ENCODE measurements at regions not wholly inside any gene's neighbourhood (a gene's known extent, or its start where the extent isn't known, plus 50 kb on each side); places are given as distances from the start of the nearest gene placed in this dataset.
A peak's percentile ranks its signal among the peaks of the same experiment; 100 is the strongest.

- Mint-ChIP-seq H3K36me3 (ENCODE audit: insufficient read depth in 2 of 2) (peaks cover 1 to 5% of the 10 kb centered on the region in 2 donors), H3K27me3 (ENCODE audit: low read depth) (no peaks in the 10 kb centered on the region), H3K9me3 (peaks cover 3 to 6% of the 10 kb centered on the region in 2 donors), H3K4me1 (ENCODE audit: low read depth) (no peaks in the 10 kb centered on the region), H3K27ac (no peak overlapping the region), H3K4me3 (no peak overlapping the region)
- no peak for ATAC-seq (replicated peaks in 1 of 2)
- no peak for DNase-seq
Observed at GRCh38 chr2:19086231-19086651, 272.2 kb downstream of the OSR1 start.

DNA sequence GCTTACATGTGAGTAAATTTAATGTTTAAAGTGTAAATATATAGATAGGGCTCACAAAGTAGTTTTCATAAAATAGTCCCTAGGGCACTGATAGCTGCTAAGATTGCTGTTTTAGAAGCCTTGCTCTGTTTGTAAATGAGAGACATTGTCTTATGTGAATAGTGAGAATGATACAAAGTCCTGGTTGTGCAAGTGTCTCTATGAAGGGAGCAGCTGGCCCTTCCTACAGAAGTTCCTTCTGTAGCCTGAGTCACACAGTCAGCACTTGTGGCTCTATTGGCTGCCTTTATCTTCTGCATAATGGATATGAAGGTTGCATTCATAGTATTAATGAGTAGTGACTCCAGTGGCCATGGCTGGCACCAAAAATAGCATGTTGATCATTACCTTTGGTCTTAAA, 279.7 kb downstream of the OSR1 start:
- H3K9me3 Mint-ChIP-seq = peaks cover 0 to 2% of the 10 kb centered on the region in 2 donors
- no peak for ATAC-seq (replicated peaks in 1 of 2)

GRCh38 chr2:19073522-19073921, 284.9 kb downstream of the OSR1 start:
- no peaks in the 10 kb centered on the region for H3K4me1 Mint-ChIP-seq (ENCODE audit: low read depth)
- H3K36me3 Mint-ChIP-seq (ENCODE audit: insufficient read depth in 2 of 2) = peaks cover 0 to 1% of the 10 kb centered on the region in 2 donors
- H3K9me3 Mint-ChIP-seq = no peaks in the 10 kb centered on the region
- no peak for DNase-seq
- H3K27ac Mint-ChIP-seq = no peak overlapping the region
- H3K27me3 Mint-ChIP-seq (ENCODE audit: low read depth) = no peaks in the 10 kb centered on the region
- H3K4me3 Mint-ChIP-seq = no peak overlapping the region
- ATAC-seq (replicated peaks in 1 of 2) = no peak

More for the DNA sequence above, 279.7 kb downstream of the OSR1 start:
- peaks cover 1 to 5% of the 10 kb centered on the region in 2 donors for H3K36me3 Mint-ChIP-seq (ENCODE audit: insufficient read depth in 2 of 2)
- no peak overlapping the region for H3K4me3 Mint-ChIP-seq
- H3K4me1 Mint-ChIP-seq (ENCODE audit: low read depth) = no peaks in the 10 kb centered on the region
- no peak for DNase-seq
- H3K27ac Mint-ChIP-seq = no peak overlapping the region
- no peaks in the 10 kb centered on the region for H3K27me3 Mint-ChIP-seq (ENCODE audit: low read depth)

- DNase-seq (no peak), ATAC-seq (replicated peaks in 1 of 2) (no peak)
- Mint-ChIP-seq H3K27ac (no peak overlapping the region), H3K9me3 (no peaks in the 10 kb centered on the region), H3K4me3 (no peak overlapping the region), H3K4me1 (ENCODE audit: low read depth) (no peaks in the 10 kb centered on the region), H3K36me3 (ENCODE audit: insufficient read depth in 2 of 2) (peaks cover 0 to 1% of the 10 kb centered on the region in 2 donors), H3K27me3 (ENCODE audit: low read depth) (no peaks in the 10 kb centered on the region)
Observed at GRCh38 chr2:19072161-19072560, 286.3 kb downstream of the OSR1 start.

DNA sequence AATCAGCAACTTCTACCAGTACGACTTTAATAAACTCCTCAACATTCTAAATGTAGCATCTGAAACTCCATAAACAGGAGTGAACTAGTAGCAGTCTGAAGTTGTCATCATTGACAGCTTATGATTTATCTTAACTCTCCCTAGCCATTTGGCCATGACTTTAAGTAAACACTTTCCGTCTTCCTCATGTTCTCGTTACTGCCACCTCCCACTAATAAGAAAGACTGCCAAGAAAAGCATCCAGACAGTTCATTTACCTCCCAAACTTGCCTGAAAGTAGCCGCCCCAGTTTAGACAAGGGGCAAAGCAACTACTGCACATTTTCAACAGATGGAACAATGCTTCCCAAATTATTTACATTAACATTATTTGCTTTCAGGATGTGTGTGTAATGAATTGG, 287.5 kb downstream of the OSR1 start:
- H3K4me1 Mint-ChIP-seq (ENCODE audit: low read depth) = no peaks in the 10 kb centered on the region
- H3K27me3 Mint-ChIP-seq (ENCODE audit: low read depth) = no peaks in the 10 kb centered on the region
- DNase-seq (no peak), ATAC-seq (replicated peaks in 1 of 2) (no peak)
- H3K4me3 Mint-ChIP-seq = no peak overlapping the region
- no peak overlapping the region for H3K27ac Mint-ChIP-seq
- H3K9me3 Mint-ChIP-seq = no peaks in the 10 kb centered on the region
- no peaks in the 10 kb centered on the region for H3K36me3 Mint-ChIP-seq (ENCODE audit: insufficient read depth in 2 of 2)

- no peak overlapping the region for H3K27ac Mint-ChIP-seq
- H3K4me3 Mint-ChIP-seq = no peak overlapping the region
- DNase-seq (no peak), ATAC-seq (replicated peaks in 1 of 2) (no peak)
- no peaks in the 10 kb centered on the region for H3K9me3 Mint-ChIP-seq
- H3K36me3 Mint-ChIP-seq (ENCODE audit: insufficient read depth in 2 of 2) = no peaks in the 10 kb centered on the region
- no peaks in the 10 kb centered on the region for H3K4me1 Mint-ChIP-seq (ENCODE audit: low read depth)
- H3K27me3 Mint-ChIP-seq (ENCODE audit: low read depth) = no peaks in the 10 kb centered on the region
Observed at GRCh38 chr2:19068206-19068605, 290.2 kb downstream of the OSR1 start.

DNA sequence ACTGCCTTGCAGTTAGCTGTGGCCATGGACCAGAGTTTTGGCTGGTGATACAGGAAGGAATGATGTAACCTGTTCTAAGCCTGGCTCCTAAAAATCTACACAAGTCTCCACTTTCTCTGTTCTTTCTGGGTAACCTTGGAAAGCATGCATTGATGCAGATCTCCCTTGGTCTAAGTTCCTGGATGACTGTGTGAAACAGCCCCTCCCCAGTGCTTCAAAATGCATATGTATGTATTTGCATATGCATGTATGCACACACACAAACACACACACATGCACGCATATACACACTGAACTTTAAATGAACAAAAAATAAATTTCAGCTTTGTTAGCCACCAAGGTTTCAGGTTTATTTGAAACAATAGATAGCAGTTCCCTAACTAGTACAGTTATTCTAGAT, 296.1 kb downstream of the OSR1 start:
- ATAC-seq (replicated peaks in 1 of 2) = no peak
- DNase-seq = no peak
- no peaks in the 10 kb centered on the region for H3K36me3 Mint-ChIP-seq (ENCODE audit: insufficient read depth in 2 of 2)
- H3K9me3 Mint-ChIP-seq = peaks cover 0 to 3% of the 10 kb centered on the region in 2 donors
- H3K27ac Mint-ChIP-seq = no peak overlapping the region
- no peaks in the 10 kb centered on the region for H3K27me3 Mint-ChIP-seq (ENCODE audit: low read depth)
- no peak overlapping the region for H3K4me3 Mint-ChIP-seq
- H3K4me1 Mint-ChIP-seq (ENCODE audit: low read depth) = no peaks in the 10 kb centered on the region

DNA sequence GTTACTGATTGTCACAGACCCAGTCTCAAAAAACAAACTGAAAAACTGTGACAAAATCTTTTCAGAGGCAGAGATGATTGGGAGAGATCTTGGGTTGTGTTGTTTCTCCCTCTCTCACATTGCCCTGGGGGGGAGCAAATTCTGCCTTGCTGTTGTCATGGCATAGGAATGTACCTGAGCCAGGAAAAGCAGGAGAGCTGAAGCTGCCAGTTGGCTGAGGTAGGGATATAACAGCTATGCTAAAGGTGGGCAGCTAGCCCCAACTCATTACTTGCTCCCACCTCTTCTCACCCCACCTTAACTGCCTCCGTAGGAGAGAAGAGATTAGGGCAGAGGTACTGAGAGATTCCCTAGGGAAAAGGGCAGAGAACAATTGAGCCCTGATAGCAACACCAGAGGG, 299.3 kb downstream of the OSR1 start:
- Mint-ChIP-seq H3K27ac (no peak overlapping the region), H3K4me1 (ENCODE audit: low read depth) (no peaks in the 10 kb centered on the region), H3K4me3 (no peak overlapping the region), H3K9me3 (peaks cover 2 to 4% of the 10 kb centered on the region in 2 donors), H3K27me3 (ENCODE audit: low read depth) (no peaks in the 10 kb centered on the region), H3K36me3 (ENCODE audit: insufficient read depth in 2 of 2) (no peaks in the 10 kb centered on the region)
- no peak for ATAC-seq (replicated peaks in 1 of 2)
- DNase-seq = no peak

DNA sequence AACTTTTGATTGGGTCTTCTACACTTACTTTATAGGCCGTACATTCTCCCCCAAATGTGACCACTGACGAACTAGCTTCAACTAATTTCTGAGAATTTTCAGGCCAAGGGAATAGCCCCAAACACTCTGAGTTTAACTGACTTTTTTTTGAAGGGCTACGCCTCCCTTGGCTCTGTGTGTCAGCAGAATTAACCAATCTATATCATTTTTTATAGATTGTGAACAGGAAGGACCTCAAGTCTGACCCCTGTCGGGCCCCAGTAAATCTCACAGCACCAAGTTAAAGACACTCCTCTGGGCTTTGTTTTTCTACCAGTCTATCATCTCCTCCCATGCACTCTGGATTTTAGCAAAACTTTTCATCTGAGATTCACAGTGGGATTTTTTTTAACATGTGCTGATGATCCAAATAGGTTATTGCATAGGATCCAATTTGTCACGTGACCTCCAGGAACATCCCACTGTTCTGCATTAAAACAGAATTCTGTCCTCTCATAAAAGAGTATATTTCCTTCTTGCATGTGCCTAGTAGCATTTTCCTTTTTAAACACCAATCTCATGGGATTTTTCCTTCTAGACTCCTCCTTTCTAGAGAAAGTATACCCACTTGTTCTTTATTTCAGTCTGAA, 307.1 kb downstream of the OSR1 start:
- DNase-seq = no peak
- no peak overlapping the region for H3K27ac Mint-ChIP-seq
- no peaks in the 10 kb centered on the region for H3K36me3 Mint-ChIP-seq (ENCODE audit: insufficient read depth in 2 of 2)
- no peak overlapping the region for H3K4me3 Mint-ChIP-seq
- H3K4me1 Mint-ChIP-seq (ENCODE audit: low read depth) = no peaks in the 10 kb centered on the region
- H3K9me3 Mint-ChIP-seq = peaks cover 2 to 4% of the 10 kb centered on the region in 2 donors
- no peaks in the 10 kb centered on the region for H3K27me3 Mint-ChIP-seq (ENCODE audit: low read depth)
- ATAC-seq (replicated peaks in 1 of 2) = no peak

GRCh38 chr2:19050354-19050753, 308.1 kb downstream of the OSR1 start:
- Mint-ChIP-seq H3K4me1 (ENCODE audit: low read depth) (no peaks in the 10 kb centered on the region), H3K4me3 (no peak overlapping the region), H3K36me3 (ENCODE audit: insufficient read depth in 2 of 2) (no peaks in the 10 kb centered on the region), H3K27me3 (ENCODE audit: low read depth) (no peaks in the 10 kb centered on the region), H3K9me3 (peaks cover 2 to 4% of the 10 kb centered on the region in 2 donors), H3K27ac (no peak overlapping the region)
- DNase-seq (no peak), ATAC-seq (replicated peaks in 1 of 2) (no peak)

DNA sequence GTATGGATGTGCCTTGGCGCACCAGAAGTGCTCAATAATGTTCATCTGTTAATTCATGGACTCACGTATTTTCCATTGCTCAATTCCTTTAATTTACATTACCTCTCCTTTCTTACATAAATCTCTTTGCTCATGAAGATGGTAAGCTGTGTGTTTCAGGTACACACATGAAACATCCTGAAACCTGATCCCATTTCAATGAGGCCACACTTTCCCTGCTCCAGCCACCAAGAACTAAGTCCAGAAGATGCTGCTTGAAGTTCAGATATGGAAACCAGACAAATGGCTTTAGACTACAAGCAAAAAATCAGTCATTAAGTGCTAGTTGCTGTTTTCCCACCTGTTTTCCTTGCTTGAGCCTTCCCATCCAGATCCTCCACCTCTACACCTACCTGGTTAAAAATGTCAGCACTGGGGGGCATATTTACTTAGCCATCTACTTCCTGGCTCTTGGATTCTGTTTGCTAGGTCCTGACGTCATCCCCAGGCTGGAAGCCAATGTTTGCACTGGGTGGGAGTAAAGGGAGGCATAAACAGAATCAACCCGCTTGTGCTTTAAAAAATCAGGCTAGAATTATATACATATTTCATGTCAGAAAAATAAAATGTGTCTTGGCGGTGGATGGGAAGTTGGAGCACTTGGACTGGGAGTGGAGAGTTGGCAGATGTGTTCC, 309.7 kb downstream of the OSR1 start:
- H3K4me3 Mint-ChIP-seq = no peak overlapping the region
- no peak for ATAC-seq (replicated peaks in 1 of 2)
- H3K36me3 Mint-ChIP-seq (ENCODE audit: insufficient read depth in 2 of 2) = no peaks in the 10 kb centered on the region
- no peak overlapping the region for H3K27ac Mint-ChIP-seq
- H3K27me3 Mint-ChIP-seq (ENCODE audit: low read depth) = no peaks in the 10 kb centered on the region
- DNase-seq = no peak
- no peaks in the 10 kb centered on the region for H3K4me1 Mint-ChIP-seq (ENCODE audit: low read depth)
- H3K9me3 Mint-ChIP-seq = no peaks in the 10 kb centered on the region

DNA sequence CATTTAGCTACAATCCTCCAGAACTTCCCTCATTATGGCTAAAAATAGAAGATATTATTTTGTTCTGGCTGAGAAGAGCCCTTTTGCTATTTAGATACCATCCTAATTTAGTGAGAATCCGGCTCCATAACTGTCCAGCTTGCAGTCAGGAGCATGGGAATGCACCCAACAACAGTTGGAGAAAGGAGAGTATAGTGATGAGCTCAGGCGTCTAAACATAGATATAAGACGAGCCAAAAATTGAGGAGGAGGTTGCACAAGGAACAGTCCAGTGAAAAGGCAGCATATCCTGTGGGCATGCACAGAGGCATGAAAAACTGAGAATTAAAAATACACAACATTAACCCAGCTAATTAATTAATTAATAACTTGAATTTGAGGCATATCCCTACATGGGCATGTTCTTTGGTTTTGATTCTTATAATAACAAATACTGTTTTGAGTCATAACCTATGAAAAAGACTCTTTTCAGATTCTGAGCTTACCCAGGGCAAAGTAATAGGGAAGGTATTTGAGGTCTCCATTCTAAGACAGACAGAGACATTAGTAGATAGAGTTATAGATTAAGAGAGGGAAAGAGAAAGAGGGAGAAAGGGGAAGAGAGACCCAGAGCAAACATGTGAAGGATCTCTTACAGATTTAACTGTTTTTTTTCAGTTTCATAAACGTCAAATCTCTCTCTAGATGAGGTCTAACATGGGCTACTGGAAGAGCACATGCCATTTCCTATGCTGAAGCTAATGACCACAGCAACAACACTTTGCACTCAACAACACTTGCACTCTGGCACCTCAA, 311.2 kb downstream of the OSR1 start:
- no peak overlapping the region for H3K4me3 Mint-ChIP-seq
- no peaks in the 10 kb centered on the region for H3K36me3 Mint-ChIP-seq (ENCODE audit: insufficient read depth in 2 of 2)
- DNase-seq = no peak
- H3K4me1 Mint-ChIP-seq (ENCODE audit: low read depth) = no peaks in the 10 kb centered on the region
- peak in 1 of 2 donors; percentile 28 for ATAC-seq (replicated peaks in 1 of 2)
- no peaks in the 10 kb centered on the region for H3K9me3 Mint-ChIP-seq
- H3K27me3 Mint-ChIP-seq (ENCODE audit: low read depth) = no peaks in the 10 kb centered on the region
- no peak overlapping the region for H3K27ac Mint-ChIP-seq

- H3K4me1 Mint-ChIP-seq (ENCODE audit: low read depth) = no peaks in the 10 kb centered on the region
- H3K4me3 Mint-ChIP-seq = no peak overlapping the region
- H3K9me3 Mint-ChIP-seq = no peaks in the 10 kb centered on the region
- DNase-seq (no peak), ATAC-seq (replicated peaks in 1 of 2) (no peak)
- no peak overlapping the region for H3K27ac Mint-ChIP-seq
- no peaks in the 10 kb centered on the region for H3K27me3 Mint-ChIP-seq (ENCODE audit: low read depth)
- H3K36me3 Mint-ChIP-seq (ENCODE audit: insufficient read depth in 2 of 2) = no peaks in the 10 kb centered on the region
Observed at GRCh38 chr2:19045151-19045550, 313.3 kb downstream of the OSR1 start.

Data from activated T-cell treated with anti-CD3 and anti-CD28 coated beads, Interleukin-2, amount 50 U/mL, for 72 hours (primary cell).